Peyer's patch (tissue), 4 donors: ENCODE measurements at regions not wholly inside any gene's neighbourhood (a gene's known extent, or its start where the extent isn't known, plus 50 kb on each side); places are given as distances from the start of the nearest gene placed in this dataset.

Experiments
- DNase-seq, 3 donors: peaks; one replicate each; pipeline ENCODE4 v3.0.0-alpha.2; 2017 to 2019
- H3K27ac ChIP-seq, 4 donors: fragments of 200-600 bp; sonication (generic); one replicate each; pipeline ENCODE4 v1.5.1; 2016 to 2019
- H3K27me3 ChIP-seq, 2 donors: fragments of 200-600 bp; sonication (generic); one replicate each; pipeline ENCODE4 v1.5.1; 2019
- H3K36me3 ChIP-seq, 3 donors: fragments of 200-600 bp; sonication (generic); one replicate each; pipeline ENCODE4 v1.5.1; 2016 to 2019
- H3K4me1 ChIP-seq, 4 donors: fragments of 200-600 bp; sonication (generic); one replicate each; pipeline ENCODE4 v1.5.1; 2016 to 2019
- H3K4me3 ChIP-seq, 4 donors: fragments of 200-600 bp; sonication (generic); 1 replicate in 3 of 4; 2 replicates in 1 of 4; pipeline ENCODE4 v1.5.1; 2016 to 2019; ENCODE audit warnings: mild to moderate bottlenecking in 1 of 4
- H3K9me3 ChIP-seq, 4 donors: fragments of 200-600 bp; sonication (generic); one replicate each; pipeline ENCODE4 v1.5.1; 2016 to 2019; ENCODE audit warnings: mild to moderate bottlenecking in 1 of 4
- POLR2A ChIP-seq, 2 donors: fragments of 450-650 bp; IDR thresholded peaks; one replicate each; pipeline ENCODE4 v1.5.1; 2017; ENCODE audit warnings: antibody characterized with exemption in 2 of 2, mild to moderate bottlenecking in 2 of 2, moderate library complexity in 2 of 2
- TF ChIP-seq, protein P1 (sequence below), 6 experiments: fragments of 450-650 bp in 4 of 6; fragments of 200-600 bp in 2 of 6; sonication (generic) in 1 of 6; IDR thresholded peaks; one replicate each; pipeline ENCODE4 v1.5.1; 2017 to 2019; ENCODE audit warnings: antibody characterized with exemption in 6 of 6, mild to moderate bottlenecking in 3 of 6, moderate library complexity in 1 of 6

- Histone ChIP-seq H3K36me3 (no peaks in the 10 kb centered on the region), H3K4me1 (no peaks in the 10 kb centered on the region), H3K27me3 (no peaks in the 10 kb centered on the region), H3K9me3 (no peaks in the 10 kb centered on the region), H3K4me3 (no peak overlapping the region), H3K27ac (no peak overlapping the region)
- no peak for TF ChIP-seq POLR2A (IDR thresholded peaks at IDR 0.05)
- TF ChIP-seq, protein P1, sequence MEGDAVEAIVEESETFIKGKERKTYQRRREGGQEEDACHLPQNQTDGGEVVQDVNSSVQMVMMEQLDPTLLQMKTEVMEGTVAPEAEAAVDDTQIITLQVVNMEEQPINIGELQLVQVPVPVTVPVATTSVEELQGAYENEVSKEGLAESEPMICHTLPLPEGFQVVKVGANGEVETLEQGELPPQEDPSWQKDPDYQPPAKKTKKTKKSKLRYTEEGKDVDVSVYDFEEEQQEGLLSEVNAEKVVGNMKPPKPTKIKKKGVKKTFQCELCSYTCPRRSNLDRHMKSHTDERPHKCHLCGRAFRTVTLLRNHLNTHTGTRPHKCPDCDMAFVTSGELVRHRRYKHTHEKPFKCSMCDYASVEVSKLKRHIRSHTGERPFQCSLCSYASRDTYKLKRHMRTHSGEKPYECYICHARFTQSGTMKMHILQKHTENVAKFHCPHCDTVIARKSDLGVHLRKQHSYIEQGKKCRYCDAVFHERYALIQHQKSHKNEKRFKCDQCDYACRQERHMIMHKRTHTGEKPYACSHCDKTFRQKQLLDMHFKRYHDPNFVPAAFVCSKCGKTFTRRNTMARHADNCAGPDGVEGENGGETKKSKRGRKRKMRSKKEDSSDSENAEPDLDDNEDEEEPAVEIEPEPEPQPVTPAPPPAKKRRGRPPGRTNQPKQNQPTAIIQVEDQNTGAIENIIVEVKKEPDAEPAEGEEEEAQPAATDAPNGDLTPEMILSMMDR (IDR thresholded peaks at IDR 0.05), result no peak
- no peak for DNase-seq
Measured at GRCh38 chr4:31307029-31307428, 586.9 kb downstream of the PCDH7 start.

GRCh38 chr4:31324814-31325213 is 604.6 kb downstream of the PCDH7 start:
- no peaks in the 10 kb centered on the region for H3K4me1 ChIP-seq
- no peaks in the 10 kb centered on the region for H3K36me3 ChIP-seq
- H3K4me3 ChIP-seq, result no peak overlapping the region
- H3K27ac ChIP-seq, result no peak overlapping the region
- no peak for TF ChIP-seq POLR2A (IDR thresholded peaks at IDR 0.05)
- TF ChIP-seq, protein P1 (IDR thresholded peaks at IDR 0.05), result no peak
- no peak for DNase-seq
- no peaks in the 10 kb centered on the region for H3K27me3 ChIP-seq
- H3K9me3 ChIP-seq, result no peaks in the 10 kb centered on the region

GRCh38 chr4:31325300-31325699 is 605.1 kb downstream of the PCDH7 start:
- DNase-seq, result no peak
- Histone ChIP-seq H3K36me3 (no peaks in the 10 kb centered on the region), H3K9me3 (no peaks in the 10 kb centered on the region), H3K27ac (no peak overlapping the region), H3K4me3 (no peak overlapping the region), H3K4me1 (no peaks in the 10 kb centered on the region), H3K27me3 (no peaks in the 10 kb centered on the region)
- TF ChIP-seq, protein P1 (IDR thresholded peaks at IDR 0.05), result no peak
- TF ChIP-seq POLR2A (IDR thresholded peaks at IDR 0.05), result no peak

DNA sequence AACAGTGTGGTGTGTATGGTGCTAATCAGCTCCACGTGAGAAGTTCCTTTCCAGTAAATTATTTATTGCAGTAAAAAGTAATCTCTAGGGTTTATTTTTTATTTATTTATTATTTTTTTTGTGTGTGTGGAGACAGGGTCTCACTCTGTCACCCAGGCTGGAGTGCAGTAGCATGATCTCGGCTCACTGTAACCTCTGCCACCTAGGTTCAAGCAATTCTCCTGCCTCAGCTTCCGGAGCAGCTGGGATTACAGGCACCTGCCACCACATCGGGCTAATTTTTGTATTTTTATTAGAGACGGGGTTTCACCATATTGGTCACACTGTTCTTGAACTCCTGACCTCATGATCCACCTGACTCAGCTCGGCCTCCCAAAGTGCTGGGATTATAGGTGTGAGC is 606.9 kb downstream of the PCDH7 start:
- no peaks in the 10 kb centered on the region for H3K4me1 ChIP-seq
- no peak overlapping the region for H3K4me3 ChIP-seq
- DNase-seq, result no peak
- no peaks in the 10 kb centered on the region for H3K27me3 ChIP-seq
- no peaks in the 10 kb centered on the region for H3K36me3 ChIP-seq
- no peak for TF ChIP-seq POLR2A (IDR thresholded peaks at IDR 0.05)
- TF ChIP-seq, protein P1 (IDR thresholded peaks at IDR 0.05), result no peak
- H3K9me3 ChIP-seq, result no peaks in the 10 kb centered on the region
- H3K27ac ChIP-seq, result no peak overlapping the region

DNA sequence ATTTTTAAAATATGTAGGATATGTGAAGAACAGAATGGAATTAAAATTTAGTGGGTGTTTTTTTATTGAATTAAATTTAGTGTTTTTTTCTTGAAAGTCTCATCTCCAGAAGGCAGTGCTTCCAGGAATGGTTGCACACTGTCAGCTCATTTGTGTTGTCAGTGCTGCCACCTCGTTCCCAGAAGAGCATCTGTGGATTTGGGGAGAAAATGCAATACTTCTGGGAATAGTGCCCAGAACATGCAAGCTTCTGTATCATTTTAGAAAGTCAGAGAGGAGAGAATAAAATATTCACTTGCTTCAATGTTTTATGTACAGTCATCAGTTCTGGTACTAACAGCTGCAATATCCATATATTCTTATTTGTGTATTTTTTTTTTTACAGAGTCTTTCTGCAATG is 608.8 kb downstream of the PCDH7 start:
- Histone ChIP-seq H3K27ac (no peak overlapping the region), H3K4me1 (no peaks in the 10 kb centered on the region), H3K4me3 (no peak overlapping the region), H3K36me3 (no peaks in the 10 kb centered on the region), H3K27me3 (no peaks in the 10 kb centered on the region), H3K9me3 (no peaks in the 10 kb centered on the region)
- no peak for TF ChIP-seq POLR2A (IDR thresholded peaks at IDR 0.05)
- TF ChIP-seq, protein P1 (IDR thresholded peaks at IDR 0.05), result no peak
- no peak for DNase-seq
